HCT116 (cell line): ENCODE measurements at regions not wholly inside any gene's neighbourhood (a gene's known extent, or its start where the extent isn't known, plus 50 kb on each side); places are given as distances from the start of the nearest gene placed in this dataset.

Source experiments
- ATAC-seq: fragments of 200-7000 bp; cut with Tn5 transposase; 2 replicates; pipeline ENCODE4 v1.9.1; 2020; ENCODE audit warnings: mild to moderate bottlenecking, moderate library complexity
- BruUV-seq: library from RNA; stranded (reverse); fragments of 400-500 nt; replicated peaks from 2 replicates; lab custom pipeline; 2021; lab: Mats Ljungman, UMichigan
- CTCF ChIA-PET: fragments of 300-600 bp; sonication (Branson Sonifier 250); formaldehyde crosslinking; loops from one replicate; lab custom pipeline; 2021; ENCODE audit warnings: antibody characterized with exemption; lab: Charles Lee
- POLR2A ChIA-PET: fragments of 300-600, 350-600 bp; sonication (Branson Sonifier 250); formaldehyde crosslinking; loops from one replicate; lab custom pipeline; 2021; ENCODE audit warnings: antibody characterized with exemption; lab: Charles Lee
- RAD21 ChIA-PET, 2 experiments: fragments of 300-600 bp; sonication (Branson Sonifier 250); formaldehyde crosslinking; loops; one replicate each; lab custom pipeline; 2023; ENCODE audit warnings: low total read pairs in 2 of 2; ENCODE audit not compliant: uncharacterized antibody in 2 of 2, unreplicated experiment in 2 of 2, low non-redundant PET in 1 of 2; lab: Charles Lee
- DNase-seq: peaks from one replicate; pipeline ENCODE4 v3.0.0-alpha.2; 2010; ENCODE audit warnings: low read depth, low spot score
- H2AFZ ChIP-seq: fragments of 200-600 bp; shearing (Covaris generic), sonication (generic); 2 replicates; pipeline ENCODE4 v1.6.1; 2017; ENCODE audit warnings: low read depth, mixed run types, mixed read lengths, antibody characterized with exemption, low read length; ENCODE audit not compliant: poor library complexity, severe bottlenecking
- H3K27ac ChIP-seq: 2 replicates; pipeline ENCODE4 v1.5.1; 2012; ENCODE audit warnings: low read depth, low read length
- H3K27me3 ChIP-seq: fragments of 200-600 bp; sonication (generic); 2 replicates; pipeline ENCODE4 v1.6.1; 2016; ENCODE audit warnings: mixed run types, low read length, mixed read lengths; ENCODE audit not compliant: insufficient read depth
- H3K36me3 ChIP-seq, 2 experiments: fragments of 200-500 bp in 1 of 2; fragments of 200-600 bp in 1 of 2; sonication (Bioruptor generic) in 1 of 2; sonication (generic) in 1 of 2; 2 replicates each; pipeline versions ENCODE4 v1.5.1 to v1.6.1; 2014 to 2016; ENCODE audit warnings: low read length in 2 of 2, inconsistent platforms in 1 of 2, mixed read lengths in 1 of 2, mixed run types in 1 of 2; ENCODE audit not compliant: insufficient read depth in 2 of 2, control insufficient read depth in 1 of 2
- H3K4me1 ChIP-seq, 2 experiments: fragments of 200-600 bp in 1 of 2; sonication (generic) in 1 of 2; 2 replicates each; pipeline versions ENCODE4 v1.5.1 to v1.6.1; 2012 to 2017; ENCODE audit warnings: low read length in 2 of 2, inconsistent platforms in 1 of 2, mild to moderate bottlenecking in 1 of 2, mixed read lengths in 1 of 2, mixed run types in 1 of 2, moderate library complexity in 1 of 2; ENCODE audit not compliant: insufficient read depth in 2 of 2, control insufficient read depth in 1 of 2
- H3K4me2 ChIP-seq: fragments of 200-600 bp; sonication (generic); 2 replicates; pipeline ENCODE4 v1.6.1; 2017; ENCODE audit warnings: mixed run types, low read length, mixed read lengths
- H3K4me3 ChIP-seq, 2 experiments: fragments of 200-600 bp in 1 of 2; sonication (generic) in 1 of 2; replicated peaks in 1 of 2; 2 replicates each; pipeline ENCODE4 v1.5.1; 2011 to 2016; ENCODE audit warnings: low read length in 2 of 2, control low read depth in 1 of 2, low read depth in 1 of 2, mild to moderate bottlenecking in 1 of 2, mixed read lengths in 1 of 2, mixed run types in 1 of 2
- H3K79me2 ChIP-seq: fragments of 200-600 bp; sonication (generic); 2 replicates; pipeline ENCODE4 v1.6.1; 2017; ENCODE audit warnings: mild to moderate bottlenecking, mixed run types, low read length, moderate library complexity, mixed read lengths; ENCODE audit not compliant: insufficient read depth
- H3K9ac ChIP-seq: fragments of 200-600 bp; sonication (generic); 2 replicates; pipeline ENCODE4 v1.6.1; 2016; ENCODE audit warnings: low read length, mixed read lengths
- H3K9me2 ChIP-seq: fragments of 200-600 bp; sonication (generic), shearing (Covaris generic); 2 replicates; pipeline ENCODE4 v1.6.1; 2017; ENCODE audit warnings: mixed run types, mild to moderate bottlenecking, moderate library complexity; ENCODE audit not compliant: insufficient read depth
- H3K9me3 ChIP-seq, 2 experiments: fragments of 200-500 bp in 1 of 2; fragments of 200-600 bp in 1 of 2; sonication (Bioruptor generic) in 1 of 2; sonication (generic) in 1 of 2; 2 replicates each; pipeline ENCODE4 v1.6.1; 2014 to 2017; ENCODE audit warnings: low read length in 2 of 2, mixed read lengths in 2 of 2, inconsistent platforms in 1 of 2, low read depth in 1 of 2, mild to moderate bottlenecking in 1 of 2, mixed run types in 1 of 2, moderate library complexity in 1 of 2; ENCODE audit not compliant: control insufficient read depth in 1 of 2, insufficient read depth in 1 of 2
- H4K20me1 ChIP-seq: fragments of 200-600 bp; sonication (generic), shearing (Covaris generic); 2 replicates; pipeline ENCODE4 v1.6.1; 2017; ENCODE audit warnings: mixed run types, mild to moderate bottlenecking, moderate library complexity; ENCODE audit not compliant: insufficient read depth
- EGR1 ChIP-seq: IDR thresholded peaks from 2 replicates; pipeline ENCODE4 v1.6.1; 2012; ENCODE audit warnings: low read depth
- EZH2phosphoT487 ChIP-seq: fragments of 200-600 bp; IDR thresholded peaks from 2 replicates; pipeline ENCODE4 v1.6.1; 2018; ENCODE audit warnings: antibody characterized with exemption, borderline replicate concordance
- JUND ChIP-seq: IDR thresholded peaks from 2 replicates; pipeline ENCODE4 v1.6.1; 2012
- RAD21 ChIP-seq: IDR thresholded peaks from 2 replicates; pipeline ENCODE4 v1.6.1; 2012; ENCODE audit warnings: low read depth, mild to moderate bottlenecking
- SP1 ChIP-seq: IDR thresholded peaks from 2 replicates; pipeline ENCODE4 v1.6.1; 2012; ENCODE audit warnings: low read depth
- TCF7L2 ChIP-seq: IDR thresholded peaks from 2 replicates; pipeline ENCODE4 v1.7.0; 2011; ENCODE audit warnings: borderline replicate concordance, inconsistent platforms; ENCODE audit not compliant: insufficient read depth, insufficient read length; ENCODE audit errors: extremely low read depth
- intact Hi-C: fragments of 100-400 bp; cut with micrococcal nuclease; formaldehyde crosslinking; loops from 2 replicates; pipeline ENCODE4 v1.10.0; 2022
- TF ChIP-seq, protein P1 (sequence below), 3 experiments: fragments of 200-600 bp in 1 of 3; sonication (generic) in 1 of 3; IDR thresholded peaks in 2 of 3; conservative IDR thresholded peaks in 1 of 3; 2 replicates each; pipeline ENCODE4 v1.5.1; 2012 to 2017; ENCODE audit warnings: low read depth in 2 of 3, low read length in 2 of 3, antibody characterized with exemption in 1 of 3, borderline replicate concordance in 1 of 3, control low read depth in 1 of 3, mild to moderate bottlenecking in 1 of 3, mixed read lengths in 1 of 3, mixed run types in 1 of 3, moderate library complexity in 1 of 3; ENCODE audit not compliant: insufficient read depth in 1 of 3

DNA sequence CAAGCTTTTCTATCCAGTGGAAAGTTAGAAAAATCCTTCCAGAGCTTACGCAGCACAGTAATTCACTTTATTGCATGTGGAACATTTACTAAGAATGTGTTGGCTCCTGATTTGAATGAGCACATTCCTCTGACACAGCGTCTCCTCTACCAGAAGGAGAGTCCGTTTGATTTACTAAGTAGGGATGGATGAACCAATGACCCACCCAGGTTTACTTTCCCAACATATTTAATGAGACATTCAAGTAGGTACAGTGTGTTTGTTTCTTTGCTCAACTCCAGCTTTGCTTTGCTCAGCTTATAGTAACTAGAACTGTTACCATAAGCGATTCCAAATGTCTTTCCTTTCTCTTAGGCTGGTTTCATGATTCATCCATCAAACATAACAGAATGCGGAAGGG is 161.7 kb downstream of the SMARCA1 start:
- TF ChIP-seq TCF7L2 (no peak), EGR1 (no peak), RAD21 (no peak), JUND (no peak), SP1 (no peak)
- TF ChIP-seq, protein P1, sequence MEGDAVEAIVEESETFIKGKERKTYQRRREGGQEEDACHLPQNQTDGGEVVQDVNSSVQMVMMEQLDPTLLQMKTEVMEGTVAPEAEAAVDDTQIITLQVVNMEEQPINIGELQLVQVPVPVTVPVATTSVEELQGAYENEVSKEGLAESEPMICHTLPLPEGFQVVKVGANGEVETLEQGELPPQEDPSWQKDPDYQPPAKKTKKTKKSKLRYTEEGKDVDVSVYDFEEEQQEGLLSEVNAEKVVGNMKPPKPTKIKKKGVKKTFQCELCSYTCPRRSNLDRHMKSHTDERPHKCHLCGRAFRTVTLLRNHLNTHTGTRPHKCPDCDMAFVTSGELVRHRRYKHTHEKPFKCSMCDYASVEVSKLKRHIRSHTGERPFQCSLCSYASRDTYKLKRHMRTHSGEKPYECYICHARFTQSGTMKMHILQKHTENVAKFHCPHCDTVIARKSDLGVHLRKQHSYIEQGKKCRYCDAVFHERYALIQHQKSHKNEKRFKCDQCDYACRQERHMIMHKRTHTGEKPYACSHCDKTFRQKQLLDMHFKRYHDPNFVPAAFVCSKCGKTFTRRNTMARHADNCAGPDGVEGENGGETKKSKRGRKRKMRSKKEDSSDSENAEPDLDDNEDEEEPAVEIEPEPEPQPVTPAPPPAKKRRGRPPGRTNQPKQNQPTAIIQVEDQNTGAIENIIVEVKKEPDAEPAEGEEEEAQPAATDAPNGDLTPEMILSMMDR (IDR thresholded peaks at IDR 0.05 in 2 of 3, conservative IDR thresholded peaks at IDR 0.05 in 1 of 3; ENCODE audit: borderline replicate concordance in 1 of 3, insufficient read depth in 1 of 3, low read depth in 2 of 3, low read length in 2 of 3) = no peak
- TF ChIP-seq, all 23 proteins: peak for 0
- POLR2A ChIA-PET = no interaction called here
- Histone ChIP-seq H3K4me1 (no peaks in the 10 kb centered on the region), H3K79me2 (no peaks in the 10 kb centered on the region), H3K27me3 (no peaks in the 10 kb centered on the region), H3K9ac (no peak overlapping the region), H3K4me3 (no peak overlapping the region), H3K9me2 (no peaks in the 10 kb centered on the region), H3K4me2 (no peak overlapping the region), H3K27ac (no peak overlapping the region), H3K9me3 (no peaks in the 10 kb centered on the region), H3K36me3 (no peaks in the 10 kb centered on the region), H4K20me1 (no peaks in the 10 kb centered on the region), H2AFZ (no peak overlapping the region)
- RAD21 ChIA-PET = interaction anchor here in 1 of 2 experiments (0.6 kb wide), 1 partner anchor 12 kb away, joined by 3 read pairs; no protein-coding TSS in a partner anchor
- DNase-seq (no peak), ATAC-seq (no peak)
- intact Hi-C loops = no loop called here
- CTCF ChIA-PET = no interaction called here
- BruUV-seq = no TSS peak

DNA sequence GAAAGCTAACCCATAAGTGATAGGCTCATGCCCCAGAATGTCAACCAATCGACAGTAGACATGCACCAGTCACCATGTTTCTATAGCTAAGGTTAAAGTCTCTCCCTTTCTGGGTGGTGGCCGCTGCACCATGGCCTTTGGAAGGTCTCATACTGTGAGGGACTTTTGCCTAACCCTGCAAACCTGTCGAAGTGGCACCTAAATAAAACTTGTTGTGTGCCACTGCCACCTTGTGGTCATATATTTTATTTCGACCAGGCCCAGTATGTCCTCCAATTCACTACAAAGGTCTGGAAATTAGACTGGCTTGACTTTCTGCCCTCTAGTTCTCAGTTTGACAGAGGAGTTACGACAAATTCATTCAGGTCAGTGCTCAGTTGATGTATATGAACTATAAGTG is 163.1 kb downstream of the SMARCA1 start:
- H3K4me3 ChIP-seq = no peak overlapping the region
- H4K20me1 ChIP-seq = no peaks in the 10 kb centered on the region
- peak; percentile 33 for DNase-seq
- no peak overlapping the region for H2AFZ ChIP-seq
- intact Hi-C loops = loop anchor here (1.0 kb wide), 1 partner anchor 42 kb away; no protein-coding TSS in a partner anchor
- BruUV-seq = no TSS peak
- no peaks in the 10 kb centered on the region for H3K4me1 ChIP-seq
- ChIA-PET RAD21 (no interaction called here), CTCF (no interaction called here)
- H3K27me3 ChIP-seq = no peaks in the 10 kb centered on the region
- H3K9ac ChIP-seq = no peak overlapping the region
- no peaks in the 10 kb centered on the region for H3K9me2 ChIP-seq
- H3K79me2 ChIP-seq = no peaks in the 10 kb centered on the region
- H3K27ac ChIP-seq = no peak overlapping the region
- H3K9me3 ChIP-seq = no peaks in the 10 kb centered on the region
- TF ChIP-seq RAD21 (peak; percentile 63), EZH2phosphoT487 (no peak)
- TF ChIP-seq, protein P1 (IDR thresholded peaks at IDR 0.05 in 2 of 3, conservative IDR thresholded peaks at IDR 0.05 in 1 of 3; ENCODE audit: borderline replicate concordance in 1 of 3, insufficient read depth in 1 of 3, low read depth in 2 of 3, low read length in 2 of 3) = peak; percentile 31 to 61 (median 36); a peak in 5 of 6 replicates
- TF ChIP-seq, all 23 proteins: peak for 2
- ATAC-seq = peak; percentile 82
- POLR2A ChIA-PET = no interaction called here
- Histone ChIP-seq H3K4me2 (no peak overlapping the region), H3K36me3 (no peaks in the 10 kb centered on the region)
